OCI-LY7 (cell line): ENCODE measurements at regions not wholly inside any gene's neighbourhood (a gene's known extent, or its start where the extent isn't known, plus 50 kb on each side); places are given as distances from the start of the nearest gene placed in this dataset.

Source experiments
- BruUV-seq: library from RNA; stranded (reverse); fragments of 400-500 nt; replicated peaks from 2 replicates; lab custom pipeline; 2021; lab: Mats Ljungman, UMichigan
- CTCF ChIA-PET: fragments of 300-600 bp; sonication (Branson Sonifier 250); formaldehyde crosslinking; loops from one replicate; lab custom pipeline; 2022; ENCODE audit warnings: antibody characterized with exemption; ENCODE audit not compliant: unreplicated experiment; lab: Charles Lee
- POLR2A ChIA-PET: fragments of 300-600 bp; sonication (Branson Sonifier 250); formaldehyde crosslinking; loops from one replicate; lab custom pipeline; 2022; ENCODE audit warnings: antibody characterized with exemption; lab: Charles Lee
- DNase-seq: peaks from one replicate; pipeline ENCODE4 v3.0.0-alpha.2; 2015; ENCODE audit warnings: low spot score
- H2AFZ ChIP-seq: fragments of 200-600 bp; sonication (generic), shearing (Covaris generic); 2 replicates; pipeline ENCODE4 v1.6.1; 2014; ENCODE audit warnings: mild to moderate bottlenecking, antibody characterized with exemption, low read length, moderate library complexity
- H3K27ac ChIP-seq: fragments of 200-600 bp; sonication (generic); 2 replicates; pipeline ENCODE4 v1.5.1; 2014; ENCODE audit warnings: mixed run types, low read depth, mild to moderate bottlenecking, moderate library complexity, low read length, inconsistent platforms; ENCODE audit not compliant: poor library complexity, severe bottlenecking
- H3K36me3 ChIP-seq: fragments of 200-600 bp; sonication (generic); 2 replicates; pipeline ENCODE4 v1.6.1; 2014; ENCODE audit warnings: mild to moderate bottlenecking, antibody characterized with exemption, low read length, moderate library complexity, mixed read lengths; ENCODE audit not compliant: insufficient read depth
- H3K4me1 ChIP-seq: fragments of 200-600 bp; sonication (generic); 2 replicates; pipeline ENCODE4 v1.5.1; 2014; ENCODE audit warnings: mild to moderate bottlenecking, low read length; ENCODE audit not compliant: insufficient read depth, poor library complexity, severe bottlenecking
- H3K4me2 ChIP-seq: fragments of 200-600 bp; sonication (generic); 2 replicates; pipeline ENCODE4 v1.6.1; 2014; ENCODE audit warnings: mild to moderate bottlenecking, low read length
- H3K4me3 ChIP-seq: fragments of 200-600 bp; sonication (generic); 2 replicates; pipeline ENCODE4 v1.5.1; 2014; ENCODE audit warnings: mild to moderate bottlenecking, low read depth, low read length; ENCODE audit not compliant: poor library complexity, severe bottlenecking
- H3K79me2 ChIP-seq: fragments of 200-600 bp; sonication (generic); 2 replicates; pipeline ENCODE4 v1.6.1; 2016; ENCODE audit warnings: low read depth, mild to moderate bottlenecking, low read length, moderate library complexity, mixed read lengths; ENCODE audit not compliant: insufficient read depth
- H3K9me2 ChIP-seq: fragments of 200-600 bp; sonication (generic); 2 replicates; pipeline ENCODE4 v1.6.1; 2016; ENCODE audit warnings: mild to moderate bottlenecking, low read length, mixed read lengths; ENCODE audit not compliant: insufficient read depth
- H3K9me3 ChIP-seq: fragments of 200-600 bp; sonication (generic); 2 replicates; pipeline ENCODE4 v1.6.1; 2014; ENCODE audit warnings: mild to moderate bottlenecking, mixed run types, low read length, mixed read lengths
- H4K20me1 ChIP-seq: fragments of 200-600 bp; sonication (generic); 2 replicates; pipeline ENCODE4 v1.6.1; 2014; ENCODE audit warnings: mild to moderate bottlenecking, antibody characterized with exemption, low read length, moderate library complexity, mixed read lengths; ENCODE audit not compliant: insufficient read depth
- CTCF ChIP-seq: fragments of 200-600 bp; sonication (generic); conservative IDR thresholded peaks from 2 replicates; pipeline ENCODE4 v1.5.1; 2014; ENCODE audit warnings: mild to moderate bottlenecking, antibody characterized with exemption, low read length, moderate library complexity, mixed read lengths
- EZH2phosphoT487 ChIP-seq: fragments of 200-600 bp; sonication (generic); IDR thresholded peaks from 2 replicates; pipeline ENCODE4 v1.6.1; 2018; ENCODE audit warnings: low read depth, borderline replicate concordance, mild to moderate bottlenecking, mixed run types, antibody characterized with exemption, low read length, moderate library complexity, mixed read lengths
- intact Hi-C: fragments of 100-400 bp; cut with micrococcal nuclease; formaldehyde crosslinking; loops from one replicate; pipeline ENCODE4 v1.10.0; 2022; ENCODE audit not compliant: unreplicated experiment

DNA sequence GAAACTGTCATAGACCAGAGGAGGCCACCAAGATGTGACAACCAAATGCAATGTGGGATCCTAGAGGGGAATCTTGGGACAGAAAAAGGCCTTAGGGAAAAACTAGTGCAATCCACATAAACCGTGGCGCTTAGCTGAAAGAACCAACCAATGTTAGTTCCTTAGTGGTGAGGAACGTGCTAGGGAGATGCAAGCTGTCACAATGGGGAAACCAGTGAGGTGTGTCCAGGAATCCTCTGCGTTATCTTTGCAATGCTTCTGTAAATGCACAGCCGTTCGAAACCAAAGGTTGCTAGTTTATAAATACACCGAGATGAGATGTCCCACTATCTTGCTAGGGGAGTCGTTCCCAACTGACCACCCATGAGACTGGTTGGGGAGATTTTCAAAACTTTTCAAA, 157.0 kb upstream of the ID2 start:
- ChIA-PET POLR2A (interaction anchor here (0.8 to 12.8 kb wide), 14 partner anchors 9 to 291 kb away, joined by 3 to 107 read pairs (median 20); partner anchors contain the start of gene ID2), CTCF (interaction anchor here (0.7 to 1.3 kb wide), 2 partner anchors 11 to 24 kb away, joined by 3 read pairs; no protein-coding TSS in a partner anchor)
- peak overlapping the region; percentile 37 for H3K4me3 ChIP-seq
- no peaks in the 10 kb centered on the region for H3K9me3 ChIP-seq
- BruUV-seq = no TSS peak
- peaks cover 10% of the 10 kb centered on the region for H3K36me3 ChIP-seq
- intact Hi-C loops = loop anchor here (1.0 to 10.0 kb wide), 9 partner anchors 20 to 890 kb away; no protein-coding TSS in a partner anchor
- H2AFZ ChIP-seq = no peak overlapping the region; the same call in 1 of the 2 replicates
- peak overlapping the region; percentile 95 for H3K27ac ChIP-seq
- peaks cover 100% of the 10 kb centered on the region for H3K4me1 ChIP-seq
- no peaks in the 10 kb centered on the region for H4K20me1 ChIP-seq
- DNase-seq = peak; percentile 81
- peaks cover 15% of the 10 kb centered on the region; the same call in 1 of the 2 replicates for H3K79me2 ChIP-seq
- peak overlapping the region; percentile 78 for H3K4me2 ChIP-seq
- TF ChIP-seq CTCF (no peak), EZH2phosphoT487 (no peak)
- no peaks in the 10 kb centered on the region for H3K9me2 ChIP-seq

DNA sequence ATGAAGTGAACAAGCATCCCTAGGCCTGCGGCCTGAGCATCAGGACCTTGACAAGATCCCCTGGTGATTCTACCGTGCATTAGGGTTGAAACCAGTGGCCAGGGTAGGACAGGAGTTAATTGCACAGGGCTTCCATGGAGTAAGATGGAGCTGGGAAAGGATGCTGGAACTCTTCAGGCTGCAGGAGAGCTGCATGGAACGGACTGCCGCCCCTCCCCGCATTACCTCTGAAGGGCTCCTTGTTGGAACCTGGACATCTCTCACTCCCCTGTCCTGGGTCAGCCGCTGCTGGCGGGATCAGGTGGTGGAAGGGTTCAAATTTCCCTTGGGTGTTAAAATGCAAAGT, 156.6 kb upstream of the ID2 start:
- peaks cover 100% of the 10 kb centered on the region for H3K4me1 ChIP-seq
- BruUV-seq = no TSS peak
- TF ChIP-seq EZH2phosphoT487 (no peak), CTCF (no peak)
- DNase-seq = no peak
- H3K4me2 ChIP-seq = peak overlapping the region; percentile 78
- H3K4me3 ChIP-seq = peak overlapping the region; percentile 37
- H3K9me2 ChIP-seq = no peaks in the 10 kb centered on the region
- intact Hi-C loops = loop anchor here (1.0 to 10.0 kb wide), 8 partner anchors 20 to 890 kb away; no protein-coding TSS in a partner anchor
- CTCF ChIA-PET = interaction anchor here (0.8 to 1.2 kb wide), 3 partner anchors 20 to 157 kb away, joined by 3 to 6 read pairs (median 3); partner anchors contain the start of gene ID2
- no peak overlapping the region; the same call in 1 of the 2 replicates for H2AFZ ChIP-seq
- POLR2A ChIA-PET = interaction anchor here (0.8 to 12.8 kb wide), 16 partner anchors 9 to 291 kb away, joined by 3 to 107 read pairs (median 12); partner anchors contain the start of gene ID2
- H3K36me3 ChIP-seq = peaks cover 6% of the 10 kb centered on the region
- peaks cover 15% of the 10 kb centered on the region; the same call in 1 of the 2 replicates for H3K79me2 ChIP-seq
- peak overlapping the region; percentile 95 for H3K27ac ChIP-seq
- no peaks in the 10 kb centered on the region for H3K9me3 ChIP-seq
- no peaks in the 10 kb centered on the region for H4K20me1 ChIP-seq
